RWPE1 (cell line): ENCODE measurements at regions not wholly inside any gene's neighbourhood (a gene's known extent, or its start where the extent isn't known, plus 50 kb on each side); places are given as distances from the start of the nearest gene placed in this dataset.
"Not testable (repeated sequence)": the region's sequence is repeated elsewhere in the genome, so short reads cannot be mapped to it uniquely, and the experiment has no call there.

Experiments
- CTCF ChIA-PET: fragments of 350-600 bp; sonication (Branson Sonifier 250); formaldehyde crosslinking; extraction: SDS; loops from one replicate; lab custom pipeline; 2021; lab: Yijun Ruan, JAX
- POLR2A ChIA-PET: fragments of 400-600 bp; formaldehyde crosslinking; extraction: SDS; loops from one replicate; lab custom pipeline; 2020; ENCODE audit warnings: antibody characterized with exemption; ENCODE audit not compliant: low non-redundant PET; lab: Yijun Ruan, JAX
- DNase-seq: peaks from one replicate; pipeline ENCODE4 v3.0.0; 2012; ENCODE audit warnings: low spot score
- H3K27ac ChIP-seq: fragments of 450-650 bp; 2 replicates; pipeline ENCODE4 v1.5.1; 2017
- CTCF ChIP-seq: fragments of 450-650 bp; conservative IDR thresholded peaks from 2 replicates; pipeline ENCODE4 v1.5.1; 2017; ENCODE audit warnings: low read depth, mild to moderate bottlenecking

GRCh38 chr3:48068886-48069285 lies 52.7 kb upstream of the MAP4 start:
- POLR2A ChIA-PET: no interaction called here
- H3K27ac ChIP-seq: no peak overlapping the region
- TF ChIP-seq CTCF: no peak
- CTCF ChIA-PET: no interaction called here
- no peak for DNase-seq

GRCh38 chr3:48068320-48068719 lies 52.1 kb upstream of the MAP4 start:
- H3K27ac ChIP-seq, CTCF ChIA-PET, POLR2A ChIA-PET, DNase-seq: not testable (repeated sequence)

- no peak for DNase-seq
- no peak for TF ChIP-seq CTCF
- ChIA-PET POLR2A (no interaction called here), CTCF (no interaction called here)
- 0 out of 2 replicates have a peak overlapping the region, but pooled peaks have one; percentile 16 for H3K27ac ChIP-seq
Observed at GRCh38 chr3:48067271-48067670, 51.1 kb upstream of the MAP4 start.
